Skeletal muscle satellite cell (primary cell): ENCODE measurements at regions not wholly inside any gene's neighbourhood (a gene's known extent, or its start where the extent isn't known, plus 50 kb on each side); places are given as distances from the start of the nearest gene placed in this dataset.
"Not testable (repeated sequence)": the region's sequence is repeated elsewhere in the genome, so short reads cannot be mapped to it uniquely, and the experiment has no call there.

ENCODE experiments used
- H3K27me3 ChIP-seq: 2 replicates; pipeline ENCODE4 v1.7.0; 2013; ENCODE audit warnings: low read length; ENCODE audit not compliant: control insufficient read depth, insufficient read depth
- H3K36me3 ChIP-seq: 2 replicates; pipeline ENCODE4 v1.7.0; 2013; ENCODE audit warnings: mild to moderate bottlenecking, control low read depth, low read length; ENCODE audit not compliant: insufficient read depth
- H3K4me1 ChIP-seq: 2 replicates; pipeline ENCODE4 v1.7.0; 2013; ENCODE audit warnings: low read length; ENCODE audit not compliant: control insufficient read depth, insufficient read depth
- H3K4me2 ChIP-seq: 2 replicates; pipeline ENCODE4 v1.7.0; 2013; ENCODE audit warnings: mild to moderate bottlenecking, low read length
- H3K4me3 ChIP-seq: 2 replicates; pipeline ENCODE4 v1.7.0; 2013; ENCODE audit warnings: low read length
- H3K9ac ChIP-seq: 2 replicates; pipeline ENCODE4 v1.7.0; 2013; ENCODE audit warnings: mild to moderate bottlenecking, low read depth, low read length, moderate library complexity
- H3K9me3 ChIP-seq: replicated peaks from 2 replicates; pipeline ENCODE4 v1.7.0; 2013; ENCODE audit warnings: mild to moderate bottlenecking, control low read depth, low read length

- H3K9ac ChIP-seq = no peak overlapping the region
- no peak overlapping the region for H3K4me2 ChIP-seq
- no peaks in the 10 kb centered on the region for H3K36me3 ChIP-seq
- peaks cover 40% of the 10 kb centered on the region for H3K27me3 ChIP-seq
- H3K4me3 ChIP-seq = no peak overlapping the region
- H3K4me1 ChIP-seq = no peaks in the 10 kb centered on the region
- no peaks in the 10 kb centered on the region for H3K9me3 ChIP-seq
Observed at GRCh38 chr10:78657163-78657861, 411.5 kb upstream of the ZMIZ1 start.

GRCh38 chr10:78657862-78658165 lies 411.0 kb upstream of the ZMIZ1 start:
- Histone ChIP-seq H3K4me2 (no peak overlapping the region), H3K9me3 (no peaks in the 10 kb centered on the region), H3K4me1 (no peaks in the 10 kb centered on the region), H3K4me3 (no peak overlapping the region), H3K9ac (no peak overlapping the region), H3K36me3 (no peaks in the 10 kb centered on the region), H3K27me3 (peaks cover 36% of the 10 kb centered on the region)

GRCh38 chr10:78658645-78659597 lies 409.8 kb upstream of the ZMIZ1 start:
- no peaks in the 10 kb centered on the region for H3K9me3 ChIP-seq
- H3K4me2 ChIP-seq = no peak overlapping the region
- no peaks in the 10 kb centered on the region for H3K4me1 ChIP-seq
- no peak overlapping the region for H3K9ac ChIP-seq
- H3K36me3 ChIP-seq = no peaks in the 10 kb centered on the region
- peaks cover 36% of the 10 kb centered on the region for H3K27me3 ChIP-seq
- H3K4me3 ChIP-seq = no peak overlapping the region

DNA sequence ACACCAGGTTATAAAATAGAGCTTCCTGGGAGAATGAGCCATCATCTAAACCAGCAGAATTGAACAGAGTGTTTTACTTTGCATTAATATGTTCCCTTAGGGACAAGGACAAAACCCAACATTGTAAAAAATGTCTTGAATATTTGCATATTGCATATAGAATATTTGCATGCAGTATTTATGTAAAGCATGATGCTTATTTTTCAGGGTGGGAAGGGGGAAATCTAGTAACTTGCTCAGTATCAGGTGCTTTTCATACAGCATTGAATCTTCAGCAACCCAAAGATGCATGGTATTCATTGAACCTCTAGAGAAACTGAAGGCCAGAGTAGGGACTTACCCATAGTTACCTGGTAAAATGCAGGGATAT lies 409.2 kb upstream of the ZMIZ1 start:
- Histone ChIP-seq H3K4me3 (no peak overlapping the region), H3K4me2 (no peak overlapping the region), H3K9ac (no peak overlapping the region), H3K36me3 (no peaks in the 10 kb centered on the region), H3K9me3 (no peaks in the 10 kb centered on the region), H3K27me3 (peaks cover 32% of the 10 kb centered on the region), H3K4me1 (no peaks in the 10 kb centered on the region)

DNA sequence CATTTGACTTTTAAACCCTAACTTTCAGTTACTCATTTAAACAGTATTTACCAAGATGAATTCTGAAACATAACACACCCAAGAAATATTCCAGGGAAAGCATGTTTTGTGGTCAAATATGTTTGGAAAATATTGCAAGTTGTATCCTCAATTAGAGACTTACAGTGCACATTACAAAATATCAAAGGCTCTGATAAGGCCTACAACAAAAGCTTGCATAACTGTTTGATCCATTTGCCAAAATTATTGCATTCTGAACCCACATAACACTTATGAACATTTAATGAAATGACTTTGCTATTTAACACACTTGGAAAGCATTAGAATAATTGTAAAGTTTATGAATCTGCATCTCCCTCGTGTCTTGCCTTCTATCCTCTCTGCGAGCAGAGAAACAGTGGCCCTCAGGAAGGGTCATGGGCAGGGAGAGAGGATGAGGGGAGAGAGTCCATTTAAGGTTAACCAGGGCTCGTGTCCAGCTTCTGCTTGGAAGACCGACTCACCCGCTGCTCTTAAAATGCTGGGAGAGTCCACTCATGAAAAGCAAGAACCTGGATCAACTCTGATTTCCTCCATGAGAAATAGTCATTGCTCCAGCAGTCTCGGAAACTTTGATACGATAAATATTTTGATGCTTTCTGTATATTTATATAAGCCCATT lies 408.2 kb upstream of the ZMIZ1 start:
- no peaks in the 10 kb centered on the region for H3K9me3 ChIP-seq
- no peaks in the 10 kb centered on the region for H3K36me3 ChIP-seq
- no peak overlapping the region for H3K9ac ChIP-seq
- H3K4me1 ChIP-seq = no peaks in the 10 kb centered on the region
- no peak overlapping the region for H3K4me2 ChIP-seq
- H3K27me3 ChIP-seq = peaks cover 31% of the 10 kb centered on the region
- no peak overlapping the region for H3K4me3 ChIP-seq

- no peaks in the 10 kb centered on the region for H3K9me3 ChIP-seq
- H3K9ac ChIP-seq = no peak overlapping the region
- peaks cover 47% of the 10 kb centered on the region for H3K27me3 ChIP-seq
- H3K4me1 ChIP-seq = no peaks in the 10 kb centered on the region
- H3K4me3 ChIP-seq = no peak overlapping the region
- no peak overlapping the region for H3K4me2 ChIP-seq
- no peaks in the 10 kb centered on the region for H3K36me3 ChIP-seq
Observed at GRCh38 chr10:78663721-78664120, 405.0 kb upstream of the ZMIZ1 start.

- H3K4me3 ChIP-seq = no peak overlapping the region
- no peaks in the 10 kb centered on the region for H3K36me3 ChIP-seq
- H3K9me3 ChIP-seq = no peaks in the 10 kb centered on the region
- no peak overlapping the region for H3K4me2 ChIP-seq
- H3K27me3 ChIP-seq = peaks cover 40% of the 10 kb centered on the region
- H3K9ac ChIP-seq = no peak overlapping the region
- no peaks in the 10 kb centered on the region for H3K4me1 ChIP-seq
Observed at GRCh38 chr10:78664929-78665553, 403.7 kb upstream of the ZMIZ1 start.

- Histone ChIP-seq H3K9ac (no peak overlapping the region), H3K4me1 (no peaks in the 10 kb centered on the region), H3K27me3 (peaks cover 21% of the 10 kb centered on the region), H3K4me3 (no peak overlapping the region), H3K4me2 (no peak overlapping the region), H3K36me3 (no peaks in the 10 kb centered on the region), H3K9me3 (no peaks in the 10 kb centered on the region)
Observed at GRCh38 chr10:78672918-78673317, 395.8 kb upstream of the ZMIZ1 start.

DNA sequence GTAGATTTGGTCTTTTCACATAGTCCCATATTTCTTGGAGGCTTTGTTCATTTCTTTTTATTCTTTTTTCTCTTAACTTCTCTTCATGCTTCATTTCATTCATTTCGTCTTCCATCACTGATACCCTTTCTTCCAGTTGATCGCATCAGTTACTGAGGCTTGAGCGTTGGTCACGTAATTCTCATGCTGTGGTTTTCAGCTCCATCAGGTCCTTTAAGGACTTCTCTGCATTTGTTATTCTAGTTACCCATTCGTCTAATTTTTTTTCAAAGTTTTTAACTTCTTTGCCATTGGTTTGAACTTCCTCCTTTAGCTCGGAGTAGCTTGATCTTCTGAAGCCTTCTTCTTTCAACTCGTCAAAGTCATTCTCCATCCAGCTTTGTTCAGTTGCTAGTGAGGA lies 387.6 kb upstream of the ZMIZ1 start:
- not testable (repeated sequence) for H3K27me3 ChIP-seq

GRCh38 chr10:78681986-78682385 lies 386.8 kb upstream of the ZMIZ1 start:
- not testable (repeated sequence) for H3K4me2 ChIP-seq, H3K4me1 ChIP-seq
- peaks cover 12% of the 10 kb centered on the region for H3K27me3 ChIP-seq

More for the DNA sequence above, 387.6 kb upstream of the ZMIZ1 start:
- not testable (repeated sequence) for H3K4me2 ChIP-seq, H3K9me3 ChIP-seq, H3K4me3 ChIP-seq, H3K4me1 ChIP-seq, H3K9ac ChIP-seq, H3K36me3 ChIP-seq

GRCh38 chr10:78684947-78685346 lies 383.8 kb upstream of the ZMIZ1 start:
- Histone ChIP-seq H3K9me3 (no peaks in the 10 kb centered on the region), H3K4me1 (no peaks in the 10 kb centered on the region), H3K27me3 (peaks cover 40% of the 10 kb centered on the region), H3K4me3 (no peak overlapping the region), H3K36me3 (no peaks in the 10 kb centered on the region), H3K4me2 (no peak overlapping the region), H3K9ac (no peak overlapping the region)

More at GRCh38 chr10:78681986-78682385, 386.8 kb upstream of the ZMIZ1 start:
- not testable (repeated sequence) for H3K4me3 ChIP-seq, H3K9me3 ChIP-seq, H3K36me3 ChIP-seq, H3K9ac ChIP-seq
